OCI-LY7 (cell line): ENCODE measurements at regions not wholly inside any gene's neighbourhood (a gene's known extent, or its start where the extent isn't known, plus 50 kb on each side); places are given as distances from the start of the nearest gene placed in this dataset.

Source experiments
- EZH2phosphoT487 ChIP-seq: fragments of 200-600 bp; sonication (generic); IDR thresholded peaks from 2 replicates; pipeline ENCODE4 v1.6.1; 2018; ENCODE audit warnings: low read depth, borderline replicate concordance, mild to moderate bottlenecking, mixed run types, antibody characterized with exemption, low read length, moderate library complexity, mixed read lengths
- TF ChIP-seq, protein P1 (sequence below): fragments of 200-600 bp; sonication (generic); conservative IDR thresholded peaks from 2 replicates; pipeline ENCODE4 v1.5.1; 2014; ENCODE audit warnings: mild to moderate bottlenecking, antibody characterized with exemption, low read length, moderate library complexity, mixed read lengths

DNA sequence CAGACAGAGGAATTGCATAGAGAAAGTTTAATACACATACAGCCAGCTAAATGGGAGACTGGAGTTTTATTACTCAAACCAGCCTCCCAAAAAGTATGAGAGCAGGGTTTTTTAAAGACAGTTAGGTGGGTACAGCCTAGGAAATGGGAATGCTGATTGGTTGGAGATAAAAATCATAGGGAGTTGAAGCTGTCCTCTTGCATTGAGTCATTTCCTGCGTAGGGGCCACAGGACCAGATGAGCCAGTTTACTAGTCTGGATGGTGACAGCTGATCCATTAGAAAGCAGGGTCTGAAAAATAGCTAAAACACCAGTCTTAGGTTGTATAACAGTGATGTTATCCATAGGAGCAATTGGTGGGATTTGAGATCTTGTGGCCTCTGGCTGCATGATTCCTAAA is 76.1 kb upstream of the POM121L12 start:
- TF ChIP-seq, protein P1, sequence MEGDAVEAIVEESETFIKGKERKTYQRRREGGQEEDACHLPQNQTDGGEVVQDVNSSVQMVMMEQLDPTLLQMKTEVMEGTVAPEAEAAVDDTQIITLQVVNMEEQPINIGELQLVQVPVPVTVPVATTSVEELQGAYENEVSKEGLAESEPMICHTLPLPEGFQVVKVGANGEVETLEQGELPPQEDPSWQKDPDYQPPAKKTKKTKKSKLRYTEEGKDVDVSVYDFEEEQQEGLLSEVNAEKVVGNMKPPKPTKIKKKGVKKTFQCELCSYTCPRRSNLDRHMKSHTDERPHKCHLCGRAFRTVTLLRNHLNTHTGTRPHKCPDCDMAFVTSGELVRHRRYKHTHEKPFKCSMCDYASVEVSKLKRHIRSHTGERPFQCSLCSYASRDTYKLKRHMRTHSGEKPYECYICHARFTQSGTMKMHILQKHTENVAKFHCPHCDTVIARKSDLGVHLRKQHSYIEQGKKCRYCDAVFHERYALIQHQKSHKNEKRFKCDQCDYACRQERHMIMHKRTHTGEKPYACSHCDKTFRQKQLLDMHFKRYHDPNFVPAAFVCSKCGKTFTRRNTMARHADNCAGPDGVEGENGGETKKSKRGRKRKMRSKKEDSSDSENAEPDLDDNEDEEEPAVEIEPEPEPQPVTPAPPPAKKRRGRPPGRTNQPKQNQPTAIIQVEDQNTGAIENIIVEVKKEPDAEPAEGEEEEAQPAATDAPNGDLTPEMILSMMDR = no peak
- TF ChIP-seq EZH2phosphoT487 = no peak
